Skeletal muscle tissue (tissue), 3 donors: ENCODE measurements at regions not wholly inside any gene's neighbourhood (a gene's known extent, or its start where the extent isn't known, plus 50 kb on each side); places are given as distances from the start of the nearest gene placed in this dataset.

Source experiments
- H3K27ac ChIP-seq: one replicate; pipeline ENCODE4 v1.7.0; 2013; ENCODE audit warnings: mild to moderate bottlenecking, low read depth, low read length, inconsistent platforms
- H3K27me3 ChIP-seq, 3 donors: one replicate each; pipeline ENCODE4 v1.7.0; 2013; ENCODE audit warnings: low read length in 3 of 3; ENCODE audit not compliant: control insufficient read depth in 3 of 3, insufficient read depth in 3 of 3
- H3K36me3 ChIP-seq, 3 donors: one replicate each; pipeline ENCODE4 v1.7.0; 2013; ENCODE audit warnings: low read length in 3 of 3; ENCODE audit not compliant: control insufficient read depth in 3 of 3, insufficient read depth in 3 of 3
- H3K4me1 ChIP-seq, 3 donors: one replicate each; pipeline ENCODE4 v1.7.0; 2013; ENCODE audit warnings: low read length in 3 of 3, mild to moderate bottlenecking in 3 of 3; ENCODE audit not compliant: control insufficient read depth in 3 of 3, insufficient read depth in 3 of 3
- H3K4me3 ChIP-seq, 3 donors: one replicate each; pipeline ENCODE4 v1.7.0; 2013; ENCODE audit warnings: low read length in 3 of 3
- H3K9ac ChIP-seq, 3 donors: one replicate each; pipeline ENCODE4 v1.7.0; 2013; ENCODE audit warnings: low read length in 3 of 3, mild to moderate bottlenecking in 3 of 3, moderate library complexity in 2 of 3, low read depth in 1 of 3
- H3K9me3 ChIP-seq, 3 donors: one replicate each; pipeline ENCODE4 v1.7.0; 2013; ENCODE audit warnings: low read length in 3 of 3; ENCODE audit not compliant: control insufficient read depth in 3 of 3
- donor health status: Osteomylitis.

DNA sequence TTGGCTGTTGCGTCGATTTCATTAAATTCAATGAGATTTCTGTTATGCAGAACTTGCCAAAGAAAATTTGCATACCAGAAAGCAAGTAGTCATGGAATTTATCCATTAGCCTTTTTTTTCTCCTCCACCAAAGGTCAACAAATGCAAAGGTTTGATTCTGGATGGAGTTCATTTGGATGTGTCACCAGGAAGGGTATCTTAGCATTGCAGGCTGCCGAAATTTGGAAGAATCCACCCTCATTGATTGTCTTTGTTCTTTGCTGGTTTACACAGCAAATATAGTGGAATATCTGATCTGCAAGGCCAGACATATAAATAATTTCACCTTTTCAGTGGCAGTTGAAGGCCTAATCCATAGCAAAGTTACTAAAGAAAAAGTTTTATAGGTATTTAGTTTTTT, 229.4 kb upstream of the SLC35B3 start:
- Histone ChIP-seq H3K4me3 (no peak overlapping the region), H3K4me1 (no peaks in the 10 kb centered on the region), H3K9ac (no peak overlapping the region), H3K27ac (no peak overlapping the region), H3K27me3 (no peaks in the 10 kb centered on the region), H3K9me3 (no peaks in the 10 kb centered on the region), H3K36me3 (no peaks in the 10 kb centered on the region)

DNA sequence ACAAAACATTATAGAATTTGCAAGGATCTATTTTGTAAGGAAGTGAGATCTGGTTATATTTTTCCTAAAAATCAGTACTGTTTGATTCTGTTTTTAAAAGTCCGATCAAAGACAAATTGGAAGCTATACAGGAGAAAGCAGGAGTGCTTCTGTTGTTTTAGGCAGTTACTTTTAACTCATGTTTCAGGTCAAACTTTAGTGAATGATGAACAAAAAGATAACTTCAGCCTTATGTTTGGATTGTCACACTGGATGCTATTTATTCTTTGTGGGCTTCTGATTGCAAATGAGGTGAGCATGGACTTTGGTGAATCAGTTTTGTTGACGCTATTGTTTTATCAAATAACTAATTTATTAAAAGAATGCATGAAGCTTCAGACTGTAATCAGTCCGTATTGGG, 228.7 kb upstream of the SLC35B3 start:
- Histone ChIP-seq H3K36me3 (no peaks in the 10 kb centered on the region), H3K9me3 (no peaks in the 10 kb centered on the region), H3K27ac (no peak overlapping the region), H3K9ac (no peak overlapping the region), H3K27me3 (no peaks in the 10 kb centered on the region), H3K4me3 (no peak overlapping the region), H3K4me1 (no peaks in the 10 kb centered on the region)

DNA sequence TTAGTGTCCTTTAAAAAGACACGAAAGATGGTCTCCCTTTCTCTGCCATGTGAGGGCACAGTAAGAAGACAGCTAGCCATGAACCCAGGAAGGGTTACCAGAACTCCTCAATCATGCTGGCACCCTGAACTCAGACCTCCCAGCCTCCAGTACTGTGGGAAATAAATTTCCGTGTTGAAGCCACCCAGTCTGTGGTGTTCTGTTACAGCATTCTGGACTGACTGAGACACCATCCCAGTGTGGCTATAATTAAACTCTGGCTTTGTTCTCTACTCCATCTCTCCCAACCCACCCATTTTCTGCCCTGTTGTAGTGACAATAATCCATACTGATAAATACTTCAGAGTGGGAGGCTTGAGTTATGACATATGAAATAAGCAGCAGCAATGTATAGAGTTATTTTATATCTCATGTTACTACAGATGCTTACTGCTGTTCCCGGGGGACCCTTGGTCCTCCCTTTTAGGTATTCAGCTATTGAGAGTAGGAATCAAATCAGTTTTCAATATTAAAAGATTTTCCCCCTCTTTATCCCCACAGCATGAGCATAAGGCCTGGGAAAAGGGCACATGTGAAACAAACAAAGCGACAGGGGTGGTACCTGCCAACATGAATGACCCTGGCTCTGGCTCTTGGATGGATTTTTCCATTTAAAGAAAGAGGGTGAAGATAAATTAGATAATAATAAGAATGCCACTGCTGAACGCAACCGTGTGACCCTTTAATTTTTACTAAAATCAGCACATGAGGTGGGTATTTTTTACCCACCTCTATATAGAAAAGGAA, 224.3 kb upstream of the SLC35B3 start:
- Histone ChIP-seq H3K4me1 (no peaks in the 10 kb centered on the region), H3K9ac (no peak overlapping the region), H3K27ac (no peak overlapping the region), H3K27me3 (no peaks in the 10 kb centered on the region), H3K4me3 (no peak overlapping the region), H3K9me3 (no peaks in the 10 kb centered on the region), H3K36me3 (no peaks in the 10 kb centered on the region)

DNA sequence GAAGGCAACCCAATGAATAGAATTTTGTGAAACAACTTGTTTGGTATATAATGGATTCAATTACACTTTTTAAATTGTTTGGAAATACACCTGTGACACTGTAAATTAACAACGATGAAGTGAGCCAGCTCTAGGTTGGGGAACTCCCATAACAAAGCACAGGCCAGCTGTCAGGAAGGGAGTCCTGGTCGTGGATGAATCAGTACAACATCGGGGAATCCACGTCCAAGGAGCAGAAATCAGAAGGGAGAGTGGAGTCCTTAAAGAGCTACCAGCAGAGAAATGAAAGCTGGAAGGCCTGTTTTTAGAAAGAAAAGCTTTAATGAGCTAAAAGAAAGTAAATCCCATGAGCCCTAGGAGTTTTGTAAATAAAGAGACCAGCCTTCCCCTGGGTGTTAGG, 223.1 kb upstream of the SLC35B3 start:
- no peaks in the 10 kb centered on the region for H3K36me3 ChIP-seq
- no peaks in the 10 kb centered on the region for H3K4me1 ChIP-seq
- no peak overlapping the region for H3K4me3 ChIP-seq
- no peak overlapping the region for H3K27ac ChIP-seq
- no peak overlapping the region for H3K9ac ChIP-seq
- no peaks in the 10 kb centered on the region for H3K27me3 ChIP-seq
- H3K9me3 ChIP-seq, result no peaks in the 10 kb centered on the region

DNA sequence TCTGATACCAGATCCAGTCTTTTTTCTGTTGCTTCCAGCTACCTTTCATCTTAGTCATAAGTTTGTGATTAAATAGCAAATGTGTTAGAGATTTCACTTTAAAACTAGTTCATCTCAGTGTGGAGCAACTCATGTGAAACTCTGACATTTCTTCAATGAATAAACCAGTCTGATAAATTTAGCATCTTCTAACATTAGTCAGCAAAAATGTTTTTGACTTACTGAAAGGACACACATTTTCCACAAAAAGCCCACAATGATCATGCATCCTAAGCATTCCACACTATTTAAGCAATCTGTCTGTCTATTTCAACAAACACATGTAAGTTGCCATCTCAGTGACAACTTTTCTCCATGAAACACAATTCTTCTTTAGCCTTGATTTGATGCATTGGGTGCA, 222.2 kb upstream of the SLC35B3 start:
- Histone ChIP-seq H3K4me1 (no peaks in the 10 kb centered on the region), H3K27me3 (no peaks in the 10 kb centered on the region), H3K9me3 (no peaks in the 10 kb centered on the region), H3K36me3 (no peaks in the 10 kb centered on the region), H3K27ac (no peak overlapping the region), H3K9ac (no peak overlapping the region), H3K4me3 (no peak overlapping the region)

DNA sequence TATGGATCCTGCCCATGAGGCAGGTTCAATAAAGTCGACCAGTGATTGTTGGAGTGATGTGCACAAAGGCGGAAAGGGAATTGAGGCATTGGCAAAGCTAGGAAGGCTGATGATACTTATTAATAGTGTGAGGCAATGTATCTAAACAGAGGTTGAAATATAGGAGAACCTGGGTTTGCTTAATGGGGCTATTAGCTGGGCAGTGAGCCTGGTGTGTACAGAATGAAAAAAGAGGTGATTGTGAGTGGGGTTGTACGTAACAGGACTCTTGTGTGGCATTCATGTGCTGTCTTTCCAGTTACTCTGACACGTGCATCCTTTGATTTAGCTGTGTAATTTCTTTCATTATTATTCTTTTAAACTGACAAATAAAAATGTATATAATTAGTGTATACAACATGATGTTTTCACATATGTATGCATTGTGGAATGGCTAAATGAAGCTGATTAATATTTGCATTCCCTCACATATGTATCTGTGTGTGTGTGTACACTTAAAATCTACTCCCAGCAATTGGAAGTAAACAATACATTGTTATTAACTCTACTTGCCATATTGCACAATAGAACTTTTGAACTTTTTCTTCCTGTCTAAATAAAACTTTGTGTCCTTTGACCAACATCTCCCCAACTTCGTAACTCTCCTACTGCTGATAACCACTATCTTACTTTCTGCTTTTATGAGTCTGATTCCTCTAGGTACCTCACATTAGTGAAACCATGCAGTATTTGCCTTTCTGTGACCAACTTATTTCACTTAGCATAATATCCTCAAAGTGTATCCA, 220.5 kb upstream of the SLC35B3 start:
- no peak overlapping the region for H3K27ac ChIP-seq
- no peaks in the 10 kb centered on the region for H3K27me3 ChIP-seq
- H3K4me1 ChIP-seq, result no peaks in the 10 kb centered on the region
- no peaks in the 10 kb centered on the region for H3K9me3 ChIP-seq
- no peak overlapping the region for H3K4me3 ChIP-seq
- H3K36me3 ChIP-seq, result no peaks in the 10 kb centered on the region
- H3K9ac ChIP-seq, result no peak overlapping the region

DNA sequence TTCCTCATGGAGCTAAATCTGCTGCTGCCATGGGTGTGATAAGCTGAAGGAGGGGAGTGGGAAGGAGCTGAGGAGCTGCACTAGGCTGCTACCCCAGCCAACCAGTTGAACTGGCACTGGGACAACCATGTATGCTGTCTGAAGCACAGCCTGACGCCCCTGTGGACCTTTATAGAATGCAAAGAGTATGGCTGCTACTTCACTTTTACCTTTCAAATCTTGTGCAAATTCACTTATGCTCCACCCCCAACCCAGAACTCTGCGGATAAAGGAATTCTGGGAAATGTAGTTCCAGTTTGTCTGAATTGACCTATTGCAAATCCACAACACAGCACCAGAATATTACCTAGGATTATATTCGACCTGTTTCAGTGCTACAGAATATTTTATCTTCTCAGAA, 217.4 kb upstream of the SLC35B3 start:
- no peaks in the 10 kb centered on the region for H3K27me3 ChIP-seq
- no peaks in the 10 kb centered on the region for H3K9me3 ChIP-seq
- no peaks in the 10 kb centered on the region for H3K36me3 ChIP-seq
- H3K9ac ChIP-seq, result no peak overlapping the region
- no peak overlapping the region for H3K4me3 ChIP-seq
- H3K4me1 ChIP-seq, result no peaks in the 10 kb centered on the region
- H3K27ac ChIP-seq, result no peak overlapping the region

DNA sequence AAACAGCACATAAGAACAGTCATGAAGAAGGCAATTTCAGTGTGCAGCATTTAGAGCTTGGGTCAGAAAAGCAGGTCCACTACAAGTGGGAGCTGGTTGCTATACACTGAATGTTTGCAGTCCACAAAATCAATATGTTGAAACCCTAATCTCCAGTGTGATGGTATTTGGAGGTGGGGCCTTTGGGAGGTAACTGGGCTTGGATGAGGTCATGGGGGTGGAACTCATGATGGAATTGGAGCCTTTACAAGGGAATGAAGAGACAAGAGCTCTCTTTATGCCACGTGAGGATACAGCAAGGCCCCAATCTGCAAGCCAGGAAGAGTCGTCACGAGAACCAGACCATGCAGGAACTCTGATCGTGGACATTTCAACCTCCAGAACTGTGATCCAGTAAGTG, 216.7 kb upstream of the SLC35B3 start:
- H3K36me3 ChIP-seq, result no peaks in the 10 kb centered on the region
- no peak overlapping the region for H3K27ac ChIP-seq
- no peaks in the 10 kb centered on the region for H3K4me1 ChIP-seq
- no peak overlapping the region for H3K4me3 ChIP-seq
- H3K9ac ChIP-seq, result no peak overlapping the region
- H3K9me3 ChIP-seq, result no peaks in the 10 kb centered on the region
- H3K27me3 ChIP-seq, result no peaks in the 10 kb centered on the region

DNA sequence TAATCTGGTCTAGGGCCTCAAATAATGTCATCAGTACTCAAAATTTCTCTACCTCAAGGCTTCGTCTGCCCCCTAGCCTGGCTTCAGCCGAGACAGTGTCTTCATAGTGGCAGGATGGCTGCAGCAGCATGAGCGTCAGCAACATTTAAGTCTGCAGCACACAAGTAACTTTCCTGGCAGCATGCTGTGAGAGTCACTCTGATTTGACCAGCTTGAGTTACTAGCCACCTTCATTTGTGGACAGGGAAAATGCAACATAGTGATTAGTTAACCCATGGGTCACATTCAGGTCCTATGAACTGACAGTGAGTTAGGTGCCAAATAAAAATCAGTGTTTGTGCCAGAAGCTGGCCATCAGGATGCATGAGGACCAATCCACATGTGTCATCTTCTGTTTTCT, 209.9 kb upstream of the SLC35B3 start:
- peaks cover 0 to 3% (median 0%) of the 10 kb centered on the region in 3 donors for H3K9me3 ChIP-seq
- H3K27ac ChIP-seq, result no peak overlapping the region
- no peak overlapping the region for H3K9ac ChIP-seq
- H3K36me3 ChIP-seq, result no peaks in the 10 kb centered on the region
- H3K27me3 ChIP-seq, result no peaks in the 10 kb centered on the region
- H3K4me3 ChIP-seq, result no peak overlapping the region
- H3K4me1 ChIP-seq, result no peaks in the 10 kb centered on the region

DNA sequence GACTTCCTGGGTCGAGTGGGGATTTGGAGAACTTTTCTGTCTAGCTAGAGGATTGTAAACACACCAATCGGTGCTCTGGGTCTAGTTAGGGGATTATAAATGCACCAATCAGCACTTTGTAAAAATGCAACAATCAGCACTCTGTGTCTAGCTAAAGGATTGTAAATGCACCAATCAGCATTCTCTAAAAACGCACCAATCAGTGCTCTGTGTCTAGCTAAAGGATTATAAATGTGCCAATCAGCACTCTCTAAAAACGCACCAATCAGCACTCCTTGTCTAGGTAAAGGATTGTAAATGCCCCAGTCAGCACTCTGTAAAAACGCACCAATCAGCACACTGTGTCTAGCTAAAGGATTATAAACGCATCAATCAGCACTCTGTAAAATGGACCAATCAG, 209.0 kb upstream of the SLC35B3 start:
- Histone ChIP-seq H3K4me1 (no peaks in the 10 kb centered on the region), H3K27me3 (no peaks in the 10 kb centered on the region), H3K4me3 (no peak overlapping the region), H3K9ac (no peak overlapping the region), H3K36me3 (no peaks in the 10 kb centered on the region), H3K9me3 (peaks cover 0 to 3% (median 0%) of the 10 kb centered on the region in 3 donors), H3K27ac (no peak overlapping the region)
